ENCODE measurements at regions not wholly inside any gene's neighbourhood (a gene's known extent, or its start where the extent isn't known, plus 50 kb on each side); places are given as distances from the start of the nearest gene placed in this dataset.

GRCh38 chr18:46344416-46345180, 240.4 kb downstream of the HAUS1 start:
- DNase-seq (ENCODE audit: low spot score): no peak

DNA sequence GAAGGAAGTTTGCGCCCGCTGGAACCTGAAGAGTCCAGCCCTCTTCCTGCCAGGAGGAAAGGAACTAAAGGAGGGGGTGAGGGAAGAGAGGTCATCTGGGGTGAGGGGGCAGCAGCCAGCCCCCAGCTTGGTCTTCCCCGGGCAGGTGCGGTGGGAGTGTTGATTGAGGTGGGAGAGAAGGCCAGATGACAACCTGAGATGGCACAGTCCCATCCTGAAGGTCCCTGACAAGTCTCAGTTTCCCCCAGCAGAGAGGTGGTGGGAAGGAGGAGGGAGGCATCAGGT, 240.9 kb downstream of the HAUS1 start:
- DNase-seq (ENCODE audit: low spot score): no peak

DNA sequence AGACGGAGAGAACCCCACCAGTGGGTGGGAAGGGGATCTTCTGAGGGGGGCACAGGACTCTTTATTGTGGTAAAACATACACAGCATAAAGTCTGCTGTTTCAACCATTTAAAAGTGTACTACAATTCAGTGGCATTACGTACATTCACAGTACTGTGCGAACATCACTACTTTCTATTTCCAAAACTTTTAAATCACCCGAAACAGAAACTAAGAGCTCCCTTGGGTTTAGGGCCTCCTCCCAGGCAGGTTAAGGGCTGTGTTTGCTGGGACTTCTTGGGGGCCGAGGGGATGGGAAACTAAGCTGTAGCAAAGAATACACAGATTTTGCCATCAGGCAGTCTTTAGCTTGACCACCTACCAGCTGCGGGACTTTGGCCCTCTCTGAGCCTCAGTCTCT, 242.0 kb downstream of the HAUS1 start:
- DNase-seq (ENCODE audit: low spot score): no peak

- no peak for DNase-seq (ENCODE audit: low spot score)
Observed at GRCh38 chr18:46346896-46347630, 242.9 kb downstream of the HAUS1 start.

DNA sequence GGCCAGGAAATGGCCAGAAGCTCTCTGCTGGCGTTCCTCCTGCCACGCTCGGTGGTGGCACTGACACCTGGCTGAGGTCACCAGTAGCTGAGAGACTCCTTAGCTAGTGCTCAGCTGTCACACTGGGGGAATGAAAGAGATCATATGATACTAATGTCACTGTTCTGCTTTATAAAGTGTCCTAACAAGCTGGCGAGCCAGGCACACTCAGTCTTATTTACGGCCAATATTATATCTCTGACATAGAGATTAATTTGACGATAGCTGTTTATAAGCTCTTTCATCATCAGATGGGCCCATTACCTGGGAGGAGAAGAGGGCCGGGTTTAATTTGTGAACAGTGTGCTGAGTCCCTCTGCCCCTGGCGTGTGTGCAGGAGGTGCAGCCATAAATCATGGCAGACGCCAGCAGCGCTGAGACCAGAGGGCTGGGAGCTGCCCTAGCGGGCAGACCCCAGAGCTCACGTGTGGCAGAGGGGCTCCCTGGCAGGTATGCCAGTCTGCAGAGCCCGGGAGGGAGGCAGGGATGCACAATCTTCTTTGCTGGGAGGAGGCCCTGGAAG, 246.5 kb downstream of the HAUS1 start:
- no peak for DNase-seq (ENCODE audit: low spot score)

GRCh38 chr18:46352520-46353250, 248.5 kb downstream of the HAUS1 start:
- no peak for DNase-seq (ENCODE audit: low spot score)

DNA sequence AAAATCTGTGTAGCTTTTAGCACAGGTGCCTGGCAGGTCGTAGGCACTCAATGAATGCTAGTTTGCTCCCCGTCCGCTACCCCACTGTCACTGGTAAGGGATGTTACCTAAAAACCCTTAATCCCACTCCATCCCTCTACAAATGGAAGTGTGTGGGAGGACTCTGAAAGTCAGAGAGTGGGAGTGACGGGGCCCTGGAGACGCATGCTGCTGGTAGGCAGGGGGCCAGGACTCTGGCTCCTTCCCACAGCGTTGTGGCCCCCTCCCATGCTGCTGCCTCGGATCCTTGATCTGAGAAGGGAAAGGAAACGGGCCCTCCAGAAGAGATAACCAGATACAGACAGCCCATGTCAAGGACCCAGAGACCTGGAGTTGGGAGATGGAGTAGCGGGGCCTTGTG, 249.3 kb downstream of the HAUS1 start:
- no peak for DNase-seq (ENCODE audit: low spot score)

DNA sequence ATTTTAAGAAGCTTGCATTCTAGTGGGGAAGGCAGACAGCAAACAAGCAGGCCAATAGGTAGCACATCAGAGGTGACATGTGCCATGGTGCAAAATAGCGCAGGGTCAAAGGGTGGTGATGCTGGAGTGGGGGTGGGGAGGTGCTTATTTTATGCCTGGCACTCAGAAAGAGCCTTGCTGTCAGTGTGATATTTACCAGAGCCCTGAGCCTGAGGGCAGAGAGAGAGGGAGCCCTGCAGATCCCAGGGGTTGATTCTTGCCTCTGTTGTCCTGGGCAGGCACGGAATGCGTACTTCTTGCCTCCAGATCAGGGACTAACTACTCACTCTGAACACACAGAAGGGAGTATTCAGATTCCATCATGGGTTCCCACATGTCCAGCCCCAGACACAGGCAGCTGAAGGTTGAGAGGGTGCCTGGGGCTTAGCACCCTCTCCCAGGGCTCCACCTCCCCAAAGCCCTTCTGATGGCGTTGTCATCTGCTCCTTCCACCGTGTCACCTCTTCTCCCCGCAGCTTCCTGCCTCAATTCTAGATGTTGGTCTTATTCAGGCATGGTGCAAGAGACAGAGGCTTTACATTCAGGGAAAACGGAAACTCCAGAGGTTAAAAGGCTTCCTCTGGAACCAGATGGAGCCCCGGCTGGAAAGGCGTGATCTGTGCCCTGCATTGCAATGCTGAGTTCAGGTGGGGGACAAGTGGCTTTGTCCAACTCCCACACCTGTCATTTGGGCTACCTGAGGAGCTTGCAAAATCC, 252.3 kb downstream of the HAUS1 start:
- no peak for DNase-seq (ENCODE audit: low spot score)

- DNase-seq (ENCODE audit: low spot score): no peak
Observed at GRCh38 chr18:46360102-46360699, 256.0 kb downstream of the HAUS1 start.

GRCh38 chr18:46360866-46361265, 256.7 kb downstream of the HAUS1 start:
- DNase-seq (ENCODE audit: low spot score): no peak

- no peak for DNase-seq (ENCODE audit: low spot score)
Observed at GRCh38 chr18:46362533-46362932, 258.3 kb downstream of the HAUS1 start.

- no peak for DNase-seq (ENCODE audit: low spot score)
Observed at GRCh38 chr18:46364048-46364447, 259.9 kb downstream of the HAUS1 start.

DNA sequence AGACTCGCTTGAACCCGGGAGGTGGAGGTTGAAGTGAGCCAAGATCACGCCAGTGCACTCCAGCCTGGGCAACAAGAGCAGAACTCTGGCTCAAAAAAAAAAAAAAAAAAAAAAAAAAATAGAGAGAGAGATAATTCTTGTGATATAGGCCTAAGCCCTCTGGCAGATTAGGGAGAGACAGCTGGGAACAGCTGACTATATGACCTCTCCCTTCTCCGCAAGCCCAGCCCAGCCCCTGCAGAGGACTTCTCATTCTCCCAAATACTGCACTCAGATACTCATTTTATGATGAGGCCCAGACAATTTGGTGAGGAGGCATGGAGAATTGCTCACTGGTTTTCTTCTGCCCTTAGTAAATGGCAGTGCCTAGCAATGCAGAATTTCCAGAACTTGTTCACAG, 262.0 kb downstream of the HAUS1 start:
- DNase-seq (ENCODE audit: low spot score): no peak

DNA sequence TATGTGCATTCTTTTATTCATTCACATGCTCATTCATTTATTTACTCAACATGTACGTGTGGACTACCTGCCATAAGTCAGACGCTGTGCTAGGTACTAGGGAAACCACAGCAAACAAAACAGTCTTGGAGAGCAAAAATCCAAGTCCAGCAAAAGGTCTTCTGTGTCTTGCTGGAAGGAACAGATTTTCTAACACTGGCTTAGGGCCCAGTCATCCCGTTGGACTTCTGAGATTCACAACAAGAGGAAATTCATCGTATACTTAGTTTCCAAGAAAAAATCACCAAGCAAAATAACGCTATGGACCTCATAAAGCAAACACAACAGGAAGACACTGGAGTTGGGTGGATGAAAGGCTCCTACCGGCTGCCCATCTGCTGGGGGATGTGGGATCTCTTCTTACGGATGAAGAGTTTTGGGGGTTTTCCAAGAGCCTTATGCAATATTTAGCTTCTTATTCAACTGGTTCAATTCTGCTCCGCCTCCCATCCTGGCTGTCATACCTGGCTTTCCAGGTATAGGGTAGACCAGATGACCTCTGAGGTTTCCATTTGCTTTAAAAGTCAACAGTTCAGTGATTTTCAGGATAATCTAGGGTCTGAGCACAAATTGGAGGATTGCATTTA, 262.7 kb downstream of the HAUS1 start:
- DNase-seq (ENCODE audit: low spot score): no peak

DNA sequence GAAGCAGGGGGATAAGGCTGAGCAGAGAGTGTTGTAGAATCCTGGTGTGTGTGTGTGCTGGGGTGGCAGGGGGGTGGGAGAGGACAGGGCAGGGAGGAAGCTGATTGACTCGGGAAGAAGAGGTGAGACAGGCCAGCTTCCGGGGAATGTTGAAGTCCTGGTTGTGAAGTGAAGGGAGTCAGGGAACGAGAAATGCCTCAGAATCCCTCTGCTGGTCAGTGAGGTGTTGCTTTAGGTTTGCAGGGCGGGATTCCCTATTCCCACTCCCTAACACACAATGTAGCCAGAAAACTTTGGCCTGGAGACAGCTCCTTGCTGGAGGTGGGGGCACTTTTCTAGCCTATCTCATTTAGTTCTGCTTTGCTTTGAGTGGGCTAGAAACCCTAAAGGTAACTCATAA, 265.1 kb downstream of the HAUS1 start:
- DNase-seq (ENCODE audit: low spot score): no peak

DNA sequence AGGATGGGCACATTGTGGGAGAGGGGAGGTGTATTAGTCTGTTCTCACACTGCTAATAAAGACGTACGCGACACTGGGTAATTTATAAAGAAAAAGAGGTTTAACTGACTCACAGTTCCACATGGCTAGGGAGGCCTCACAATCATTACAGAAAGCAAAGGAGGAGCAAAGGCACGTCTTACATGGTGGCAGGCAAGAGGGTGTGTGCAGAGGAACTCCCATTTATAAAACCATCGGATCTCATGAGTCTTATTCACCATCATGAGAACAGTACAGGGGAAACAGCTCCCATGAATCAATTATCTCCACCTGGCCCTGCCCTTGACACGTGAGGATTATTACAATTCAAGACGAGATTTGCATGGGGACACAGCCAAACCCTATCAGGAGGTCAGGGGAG, 266.7 kb downstream of the HAUS1 start:
- no peak for DNase-seq (ENCODE audit: low spot score)

- no peak for DNase-seq (ENCODE audit: low spot score)
Observed at GRCh38 chr18:46372670-46373069, 268.5 kb downstream of the HAUS1 start.

DNA sequence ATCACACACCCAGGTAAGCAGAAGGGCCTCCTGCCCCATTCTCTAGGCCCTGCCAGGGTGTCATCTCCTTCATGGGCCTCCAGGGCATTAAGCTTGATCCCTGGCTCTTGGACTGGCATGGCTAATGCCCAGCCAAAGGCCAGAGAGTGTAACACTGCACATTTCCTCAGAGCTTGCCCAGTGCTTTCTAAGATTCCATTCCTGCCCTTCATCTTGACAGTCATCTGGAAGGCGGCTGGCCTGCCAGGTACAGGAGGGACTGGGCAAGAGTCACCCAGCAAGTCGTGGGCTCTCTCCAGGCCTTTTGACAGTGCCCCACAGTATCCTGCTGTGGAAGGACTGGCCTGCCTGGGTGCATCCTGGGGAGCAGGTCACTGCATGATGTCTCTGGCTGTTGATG, 268.9 kb downstream of the HAUS1 start:
- no peak for DNase-seq (ENCODE audit: low spot score)

- DNase-seq (ENCODE audit: low spot score): no peak
Observed at GRCh38 chr18:46373791-46374190, 269.6 kb downstream of the HAUS1 start.

GRCh38 chr18:46374850-46375249, 270.7 kb downstream of the HAUS1 start:
- DNase-seq (ENCODE audit: low spot score): no peak

DNA sequence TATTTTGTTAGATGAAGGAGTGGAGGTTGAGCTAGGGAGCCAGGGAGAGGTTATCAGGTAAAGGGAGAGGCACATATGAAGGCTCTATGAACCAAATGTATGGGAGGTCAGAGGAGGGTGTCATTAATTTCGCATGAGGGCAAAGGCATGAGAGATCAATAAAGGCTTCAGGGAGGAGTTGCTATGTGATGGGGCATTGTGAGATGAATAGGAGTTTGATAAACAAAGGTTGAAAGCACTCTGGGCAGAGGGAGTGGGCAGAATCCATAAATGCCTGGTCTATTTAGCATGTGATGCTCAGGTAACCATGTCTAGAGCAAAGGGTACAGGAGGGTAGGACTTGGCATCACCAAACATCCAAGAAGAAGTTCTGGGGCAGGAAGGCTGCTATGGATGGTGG, 273.4 kb downstream of the HAUS1 start:
- DNase-seq (ENCODE audit: low spot score): no peak
